GM12801 (cell line): ENCODE measurements at regions not wholly inside any gene's neighbourhood (a gene's known extent, or its start where the extent isn't known, plus 50 kb on each side); places are given as distances from the start of the nearest gene placed in this dataset.

Source experiments
- CTCF ChIP-seq: IDR thresholded peaks from one replicate; pipeline ENCODE4 v1.5.1; 2011; ENCODE audit warnings: control low read depth; ENCODE audit not compliant: insufficient read length; ENCODE audit errors: extremely low read depth

- no peak for TF ChIP-seq CTCF
Observed at GRCh38 chr15:69953051-69953450, 144.7 kb downstream of the TLE3 start.

GRCh38 chr15:69953816-69954215, 143.9 kb downstream of the TLE3 start:
- no peak for TF ChIP-seq CTCF

GRCh38 chr15:69954666-69955065, 143.1 kb downstream of the TLE3 start:
- no peak for TF ChIP-seq CTCF

DNA sequence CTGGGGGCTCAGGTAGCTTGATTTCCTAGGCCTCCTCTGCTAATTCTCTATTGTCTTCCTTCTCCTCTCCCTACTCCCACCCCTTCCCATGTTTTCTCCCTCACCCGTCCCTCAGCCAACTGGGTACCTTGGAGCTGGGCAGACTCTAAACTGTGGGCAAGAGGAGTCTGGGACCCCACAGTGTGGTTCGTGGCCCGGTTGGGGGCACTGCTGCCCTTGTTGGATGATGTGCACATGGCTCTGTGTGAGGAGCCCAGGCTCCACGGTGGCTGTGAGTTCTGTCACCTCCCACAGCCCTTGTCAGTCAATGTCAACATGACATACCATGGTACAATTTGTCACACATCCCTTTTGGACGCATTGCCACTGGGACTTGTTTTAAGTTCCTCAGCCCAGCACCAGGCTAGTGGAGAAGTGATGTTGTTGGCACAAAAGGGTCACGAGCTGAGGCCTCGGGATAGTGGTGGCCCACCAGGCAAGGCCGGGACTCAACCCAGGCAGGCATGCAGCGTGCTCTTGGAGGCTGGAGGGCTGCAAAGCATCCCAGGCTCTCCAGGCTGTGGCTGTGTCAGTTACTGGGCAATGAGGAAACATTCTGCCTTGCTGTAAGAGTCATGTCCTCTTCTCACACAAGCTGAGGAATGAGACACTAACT, 142.3 kb downstream of the TLE3 start:
- TF ChIP-seq CTCF, result no peak

DNA sequence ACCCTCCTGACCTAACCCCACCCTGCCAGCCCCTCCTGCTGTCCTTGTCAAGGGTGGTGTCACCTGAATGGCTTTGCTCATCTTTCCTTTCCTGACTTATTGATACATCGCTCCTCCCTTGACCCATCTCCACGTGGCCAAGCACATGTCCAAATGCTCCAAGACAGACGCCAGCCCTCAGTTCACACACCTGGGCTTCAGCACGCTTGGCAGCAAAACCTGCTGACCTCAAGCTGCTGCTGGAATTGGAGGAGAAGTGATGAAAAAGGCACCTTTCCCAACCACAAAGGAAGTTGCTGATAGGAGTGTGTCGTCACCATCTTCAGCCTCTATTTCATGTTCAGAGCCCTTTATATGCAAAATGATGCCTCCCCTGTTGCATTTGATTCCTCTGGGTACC, 141.3 kb downstream of the TLE3 start:
- TF ChIP-seq CTCF, result no peak

DNA sequence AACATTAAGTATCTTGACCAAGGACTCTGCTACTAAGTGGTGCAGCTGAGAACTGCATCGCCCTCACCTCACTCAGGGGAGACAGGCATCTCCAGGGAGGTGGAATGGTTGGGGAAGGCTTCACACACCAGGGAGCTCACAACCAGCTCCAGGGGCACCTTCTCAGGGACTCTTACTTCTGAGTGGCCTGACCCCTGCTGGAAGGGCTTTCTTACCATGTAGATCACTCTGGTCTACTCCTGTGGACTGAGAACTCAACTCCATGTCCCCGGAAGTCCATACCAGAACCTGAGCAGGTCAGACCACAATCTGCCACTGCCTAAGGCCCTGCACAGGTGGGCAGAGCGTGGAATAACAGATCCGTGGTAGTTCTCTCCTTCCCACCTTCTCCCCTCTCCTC, 140.5 kb downstream of the TLE3 start:
- TF ChIP-seq CTCF, result no peak

GRCh38 chr15:69958496-69959084, 139.1 kb downstream of the TLE3 start:
- no peak for TF ChIP-seq CTCF
